Colonic mucosa (tissue), 4 donors: ENCODE measurements at regions not wholly inside any gene's neighbourhood (a gene's known extent, or its start where the extent isn't known, plus 50 kb on each side); places are given as distances from the start of the nearest gene placed in this dataset.

ENCODE experiments used
- DNase-seq: peaks from one replicate; pipeline ENCODE4 v3.0.0-alpha.2; 2020
- H3K27ac ChIP-seq: fragments of 200-600 bp; one replicate; pipeline ENCODE4 v1.8.0; 2021
- H3K27me3 ChIP-seq: fragments of 200-600 bp; one replicate; pipeline ENCODE4 v1.8.0; 2021
- H3K36me3 ChIP-seq: fragments of 200-600 bp; one replicate; pipeline ENCODE4 v1.8.0; 2021
- H3K4me1 ChIP-seq: fragments of 200-600 bp; one replicate; pipeline ENCODE4 v1.8.0; 2021; ENCODE audit warnings: mild to moderate bottlenecking
- H3K4me3 ChIP-seq: fragments of 200-600 bp; one replicate; pipeline ENCODE4 v1.8.0; 2021
- H3K9ac ChIP-seq, 2 donors: one replicate each; pipeline ENCODE4 v1.7.0; 2013; ENCODE audit warnings: control low read depth in 2 of 2, low read depth in 2 of 2, low read length in 2 of 2
- H3K9me3 ChIP-seq: fragments of 200-600 bp; one replicate; pipeline ENCODE4 v1.8.0; 2021
- intact Hi-C: fragments of 100-400 bp; cut with DNase I; formaldehyde crosslinking; loops from one replicate; pipeline ENCODE4 v1.14.1; 2022
- TF ChIP-seq, protein P1 (sequence below): fragments of 200-600 bp; IDR thresholded peaks from one replicate; pipeline ENCODE4 v1.8.0; 2022; ENCODE audit warnings: antibody characterized with exemption, mild to moderate bottlenecking
- donor health status: healthy.
- donor health status: DM: no; HTN: no; CAD: no.
- donor health status: DM: no; HTN: no; CAD: no.

GRCh38 chr1:188496506-188496905 lies 1667.8 kb downstream of the PLA2G4A start:
- Histone ChIP-seq H3K27ac (no peak overlapping the region), H3K4me1 (no peaks in the 10 kb centered on the region), H3K36me3 (no peaks in the 10 kb centered on the region), H3K4me3 (no peak overlapping the region), H3K9me3 (no peaks in the 10 kb centered on the region), H3K27me3 (no peaks in the 10 kb centered on the region), H3K9ac (no peak overlapping the region)
- DNase-seq, result no peak
- intact Hi-C loops, result no loop called here
- TF ChIP-seq, protein P1, sequence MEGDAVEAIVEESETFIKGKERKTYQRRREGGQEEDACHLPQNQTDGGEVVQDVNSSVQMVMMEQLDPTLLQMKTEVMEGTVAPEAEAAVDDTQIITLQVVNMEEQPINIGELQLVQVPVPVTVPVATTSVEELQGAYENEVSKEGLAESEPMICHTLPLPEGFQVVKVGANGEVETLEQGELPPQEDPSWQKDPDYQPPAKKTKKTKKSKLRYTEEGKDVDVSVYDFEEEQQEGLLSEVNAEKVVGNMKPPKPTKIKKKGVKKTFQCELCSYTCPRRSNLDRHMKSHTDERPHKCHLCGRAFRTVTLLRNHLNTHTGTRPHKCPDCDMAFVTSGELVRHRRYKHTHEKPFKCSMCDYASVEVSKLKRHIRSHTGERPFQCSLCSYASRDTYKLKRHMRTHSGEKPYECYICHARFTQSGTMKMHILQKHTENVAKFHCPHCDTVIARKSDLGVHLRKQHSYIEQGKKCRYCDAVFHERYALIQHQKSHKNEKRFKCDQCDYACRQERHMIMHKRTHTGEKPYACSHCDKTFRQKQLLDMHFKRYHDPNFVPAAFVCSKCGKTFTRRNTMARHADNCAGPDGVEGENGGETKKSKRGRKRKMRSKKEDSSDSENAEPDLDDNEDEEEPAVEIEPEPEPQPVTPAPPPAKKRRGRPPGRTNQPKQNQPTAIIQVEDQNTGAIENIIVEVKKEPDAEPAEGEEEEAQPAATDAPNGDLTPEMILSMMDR, result no peak

DNA sequence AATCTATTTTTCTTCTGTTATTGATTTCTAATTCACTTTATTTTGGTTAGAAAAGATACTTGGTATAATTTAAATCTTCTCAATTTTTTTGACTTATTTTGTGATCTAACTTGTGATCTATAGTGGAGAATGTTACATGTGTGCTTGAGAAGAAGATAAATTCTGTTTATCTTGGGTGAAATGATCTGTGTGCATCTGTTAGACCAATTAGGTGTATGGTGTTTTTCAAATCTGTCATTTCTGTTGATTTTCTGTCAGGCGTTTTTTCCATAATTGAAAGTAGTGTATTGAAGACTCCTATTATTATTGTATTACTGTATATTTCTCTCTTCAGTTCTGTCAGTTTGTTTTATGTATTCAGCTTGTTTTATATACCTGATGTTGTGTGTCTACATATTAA lies 1668.3 kb downstream of the PLA2G4A start:
- intact Hi-C loops, result no loop called here
- Histone ChIP-seq H3K4me1 (no peaks in the 10 kb centered on the region), H3K27me3 (no peaks in the 10 kb centered on the region), H3K9me3 (no peaks in the 10 kb centered on the region), H3K27ac (no peak overlapping the region), H3K9ac (no peak overlapping the region), H3K4me3 (no peak overlapping the region), H3K36me3 (no peaks in the 10 kb centered on the region)
- DNase-seq, result no peak
- TF ChIP-seq, protein P1, result no peak

DNA sequence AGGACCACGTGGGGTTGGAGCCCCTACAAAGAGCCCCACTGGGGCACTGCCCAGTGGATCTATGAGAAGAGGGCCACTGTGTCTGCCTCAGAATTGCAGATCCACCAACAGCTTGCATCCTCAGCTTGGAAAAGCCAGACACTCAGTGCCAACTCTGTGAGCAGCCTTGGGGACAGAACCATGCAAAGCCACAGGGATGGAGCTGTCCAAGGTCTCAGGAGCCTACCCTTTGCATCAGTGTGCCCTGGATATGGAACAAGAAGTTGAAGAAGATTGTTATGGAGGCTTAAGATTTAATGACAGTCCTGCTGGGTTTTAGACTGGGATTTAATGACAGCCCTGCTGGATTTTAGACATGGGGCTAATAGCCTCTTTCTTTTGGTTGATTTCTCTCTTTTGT lies 1670.9 kb downstream of the PLA2G4A start:
- no peak for DNase-seq
- Histone ChIP-seq H3K4me1 (no peaks in the 10 kb centered on the region), H3K27me3 (no peaks in the 10 kb centered on the region), H3K9me3 (no peaks in the 10 kb centered on the region), H3K27ac (no peak overlapping the region), H3K36me3 (no peaks in the 10 kb centered on the region), H3K4me3 (no peak overlapping the region), H3K9ac (no peak overlapping the region)
- TF ChIP-seq, protein P1, result no peak
- intact Hi-C loops, result no loop called here

GRCh38 chr1:188514917-188515316 lies 1686.2 kb downstream of the PLA2G4A start:
- no peak overlapping the region for H3K9ac ChIP-seq
- DNase-seq, result no peak
- no peaks in the 10 kb centered on the region for H3K36me3 ChIP-seq
- TF ChIP-seq, protein P1, result no peak
- no peaks in the 10 kb centered on the region for H3K4me1 ChIP-seq
- no peak overlapping the region for H3K27ac ChIP-seq
- no peak overlapping the region for H3K4me3 ChIP-seq
- no peaks in the 10 kb centered on the region for H3K27me3 ChIP-seq
- intact Hi-C loops, result no loop called here
- H3K9me3 ChIP-seq, result no peaks in the 10 kb centered on the region

DNA sequence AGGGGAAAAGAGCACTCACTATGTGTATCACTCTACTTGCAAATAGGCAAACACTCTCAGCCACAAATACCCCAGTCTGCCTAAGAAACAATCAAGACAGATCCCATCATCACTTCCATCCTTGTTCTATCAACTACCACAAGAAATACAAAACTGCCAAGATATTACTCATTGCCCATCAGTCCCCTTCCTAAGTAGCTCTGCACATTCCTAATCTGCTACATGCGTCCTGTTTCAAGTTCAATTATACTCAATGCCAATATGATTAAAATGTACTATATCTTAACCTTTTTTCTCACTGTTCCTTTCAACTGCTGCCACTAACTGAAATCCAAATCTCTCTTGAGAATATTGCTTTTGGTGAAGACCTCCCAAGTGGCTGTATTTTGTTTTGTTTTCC lies 1688.4 kb downstream of the PLA2G4A start:
- H3K9ac ChIP-seq, result no peak overlapping the region
- H3K27ac ChIP-seq, result no peak overlapping the region
- H3K36me3 ChIP-seq, result no peaks in the 10 kb centered on the region
- no peaks in the 10 kb centered on the region for H3K27me3 ChIP-seq
- intact Hi-C loops, result no loop called here
- no peaks in the 10 kb centered on the region for H3K9me3 ChIP-seq
- TF ChIP-seq, protein P1, result no peak
- H3K4me3 ChIP-seq, result no peak overlapping the region
- DNase-seq, result no peak
- no peaks in the 10 kb centered on the region for H3K4me1 ChIP-seq

DNA sequence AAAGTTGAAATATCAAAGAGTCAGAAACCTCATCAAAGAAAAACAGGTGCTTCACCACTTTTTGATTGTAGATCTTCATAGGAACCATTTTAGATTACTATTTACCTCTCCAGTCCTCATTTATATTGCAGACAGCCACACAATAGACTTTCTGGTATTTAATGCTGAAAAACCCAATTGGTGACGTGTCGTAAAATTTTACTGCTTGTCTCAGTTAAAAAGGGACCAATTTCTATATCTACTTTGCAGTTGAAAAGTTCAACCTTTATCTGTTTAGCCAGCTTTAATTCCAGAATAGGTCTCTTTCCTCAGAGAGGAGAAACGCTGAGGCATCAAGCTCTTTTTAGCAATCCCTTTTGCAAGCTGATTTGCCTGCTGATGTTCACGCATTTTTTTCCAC lies 1722.4 kb downstream of the PLA2G4A start:
- H3K9me3 ChIP-seq, result no peaks in the 10 kb centered on the region
- no peaks in the 10 kb centered on the region for H3K27me3 ChIP-seq
- TF ChIP-seq, protein P1, result no peak
- no peaks in the 10 kb centered on the region for H3K36me3 ChIP-seq
- H3K4me1 ChIP-seq, result no peaks in the 10 kb centered on the region
- no peak overlapping the region for H3K9ac ChIP-seq
- no peak overlapping the region for H3K27ac ChIP-seq
- intact Hi-C loops, result no loop called here
- DNase-seq, result no peak
- no peak overlapping the region for H3K4me3 ChIP-seq
